KMS-11 (cell line): ENCODE measurements at regions not wholly inside any gene's neighbourhood (a gene's known extent, or its start where the extent isn't known, plus 50 kb on each side); places are given as distances from the start of the nearest gene placed in this dataset.

Experiments used
- H2AFZ ChIP-seq: fragments of 200-600 bp; sonication (generic); 2 replicates; pipeline ENCODE4 v1.6.1; 2016; ENCODE audit warnings: antibody characterized with exemption, mixed run types, low read depth
- H3K27ac ChIP-seq: fragments of 200-600 bp; sonication (generic); 2 replicates; pipeline ENCODE4 v1.6.1; 2016; ENCODE audit warnings: mild to moderate bottlenecking, mixed run types
- H3K27me3 ChIP-seq: fragments of 200-600 bp; sonication (generic); 2 replicates; pipeline ENCODE4 v1.6.1; 2017; ENCODE audit warnings: mild to moderate bottlenecking, low read depth, mixed run types, moderate library complexity; ENCODE audit not compliant: insufficient read depth
- H3K36me3 ChIP-seq: fragments of 200-600 bp; sonication (generic); 2 replicates; pipeline ENCODE4 v1.6.1; 2017; ENCODE audit warnings: mild to moderate bottlenecking, mixed run types; ENCODE audit not compliant: insufficient read depth
- H3K4me1 ChIP-seq: fragments of 200-600 bp; sonication (generic); 2 replicates; pipeline ENCODE4 v1.6.1; 2016; ENCODE audit warnings: mild to moderate bottlenecking, low read depth, mixed run types; ENCODE audit not compliant: poor library complexity, severe bottlenecking
- H3K4me2 ChIP-seq: fragments of 200-600 bp; sonication (generic); 2 replicates; pipeline ENCODE4 v1.7.0; 2016; ENCODE audit warnings: mild to moderate bottlenecking, mixed run types
- H3K4me3 ChIP-seq: fragments of 200-600 bp; sonication (generic); IDR thresholded peaks from 2 replicates; pipeline ENCODE4 v1.6.1; 2017; ENCODE audit warnings: low read depth, low read length, mixed read lengths; ENCODE audit not compliant: insufficient read depth
- H3K79me2 ChIP-seq: fragments of 200-600 bp; sonication (generic); 2 replicates; pipeline ENCODE4 v1.6.1; 2016; ENCODE audit warnings: low read depth, mixed run types; ENCODE audit not compliant: insufficient read depth
- H3K9ac ChIP-seq: fragments of 200-600 bp; sonication (generic); 2 replicates; pipeline ENCODE4 v1.6.1; 2016; ENCODE audit warnings: mild to moderate bottlenecking, mixed run types
- H4K20me1 ChIP-seq: fragments of 200-600 bp; sonication (generic); 2 replicates; pipeline ENCODE4 v1.6.1; 2016; ENCODE audit warnings: mild to moderate bottlenecking, mixed run types; ENCODE audit not compliant: insufficient read depth
- CTCF ChIP-seq: fragments of 200-600 bp; sonication (generic); conservative IDR thresholded peaks from 2 replicates; pipeline ENCODE4 v1.6.1; 2017; ENCODE audit warnings: low read depth, mild to moderate bottlenecking, antibody characterized with exemption, low read length, moderate library complexity, mixed read lengths

GRCh38 chr20:43293068-43293786 lies 103.5 kb upstream of the PTPRT start:
- H3K4me2 ChIP-seq = no peak overlapping the region
- no peak overlapping the region for H3K9ac ChIP-seq
- no peaks in the 10 kb centered on the region for H3K79me2 ChIP-seq
- no peak overlapping the region for H3K27ac ChIP-seq
- no peak for TF ChIP-seq CTCF
- H3K4me3 ChIP-seq = no peak overlapping the region
- no peaks in the 10 kb centered on the region for H3K36me3 ChIP-seq
- no peak overlapping the region for H2AFZ ChIP-seq
- H3K4me1 ChIP-seq = no peaks in the 10 kb centered on the region
- no peaks in the 10 kb centered on the region for H4K20me1 ChIP-seq
- H3K27me3 ChIP-seq = no peaks in the 10 kb centered on the region

GRCh38 chr20:43292222-43292621 lies 102.5 kb upstream of the PTPRT start:
- no peaks in the 10 kb centered on the region for H3K36me3 ChIP-seq
- no peak for TF ChIP-seq CTCF
- no peak overlapping the region for H3K4me2 ChIP-seq
- H3K27me3 ChIP-seq = no peaks in the 10 kb centered on the region
- H3K9ac ChIP-seq = no peak overlapping the region
- H3K4me1 ChIP-seq = no peaks in the 10 kb centered on the region
- no peak overlapping the region for H3K4me3 ChIP-seq
- H3K79me2 ChIP-seq = no peaks in the 10 kb centered on the region
- H2AFZ ChIP-seq = no peak overlapping the region
- no peak overlapping the region for H3K27ac ChIP-seq
- no peaks in the 10 kb centered on the region for H4K20me1 ChIP-seq

- Histone ChIP-seq H3K4me2 (no peak overlapping the region), H3K9ac (no peak overlapping the region), H3K79me2 (no peaks in the 10 kb centered on the region), H3K27ac (no peak overlapping the region), H3K4me1 (no peaks in the 10 kb centered on the region), H3K4me3 (no peak overlapping the region), H4K20me1 (no peaks in the 10 kb centered on the region), H2AFZ (no peak overlapping the region), H3K27me3 (no peaks in the 10 kb centered on the region), H3K36me3 (no peaks in the 10 kb centered on the region)
- TF ChIP-seq CTCF = no peak
These were observed 97.9 kb upstream of the PTPRT start for GRCh38 chr20:43287637-43288036.

- Histone ChIP-seq H3K4me1 (no peaks in the 10 kb centered on the region), H4K20me1 (no peaks in the 10 kb centered on the region), H2AFZ (no peak overlapping the region), H3K9ac (no peak overlapping the region), H3K27me3 (no peaks in the 10 kb centered on the region), H3K27ac (no peak overlapping the region), H3K4me2 (no peak overlapping the region), H3K79me2 (no peaks in the 10 kb centered on the region), H3K36me3 (no peaks in the 10 kb centered on the region), H3K4me3 (no peak overlapping the region)
- no peak for TF ChIP-seq CTCF
These were observed 95.5 kb upstream of the PTPRT start for GRCh38 chr20:43285170-43285569.
